ENCODE measurements at regions not wholly inside any gene's neighbourhood (a gene's known extent, or its start where the extent isn't known, plus 50 kb on each side); places are given as distances from the start of the nearest gene placed in this dataset.
"Not testable (repeated sequence)": the region's sequence is repeated elsewhere in the genome, so short reads cannot be mapped to it uniquely, and the experiment has no call there.

DNA sequence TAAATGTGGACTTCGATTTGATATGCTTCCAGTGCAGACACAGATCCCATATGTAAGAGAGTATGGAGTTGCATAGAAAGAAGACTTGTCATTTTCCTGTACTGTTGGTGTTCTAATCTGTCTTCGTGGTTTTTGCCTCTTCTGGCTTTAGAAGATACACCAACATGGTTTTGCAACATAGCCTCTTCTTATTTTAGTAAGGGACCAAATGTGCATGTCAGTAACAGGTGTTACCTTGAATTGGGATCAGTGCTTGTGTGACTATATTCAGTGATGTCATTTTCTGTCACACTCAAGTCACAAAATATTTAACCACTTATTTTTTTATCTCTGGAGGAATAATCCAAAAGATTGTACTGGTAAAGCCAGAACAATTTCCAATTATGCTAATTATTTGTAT, 140.4 kb downstream of the SNRPN start:
- no peak for DNase-seq (ENCODE audit: low read depth)
- TF ChIP-seq, protein P1, sequence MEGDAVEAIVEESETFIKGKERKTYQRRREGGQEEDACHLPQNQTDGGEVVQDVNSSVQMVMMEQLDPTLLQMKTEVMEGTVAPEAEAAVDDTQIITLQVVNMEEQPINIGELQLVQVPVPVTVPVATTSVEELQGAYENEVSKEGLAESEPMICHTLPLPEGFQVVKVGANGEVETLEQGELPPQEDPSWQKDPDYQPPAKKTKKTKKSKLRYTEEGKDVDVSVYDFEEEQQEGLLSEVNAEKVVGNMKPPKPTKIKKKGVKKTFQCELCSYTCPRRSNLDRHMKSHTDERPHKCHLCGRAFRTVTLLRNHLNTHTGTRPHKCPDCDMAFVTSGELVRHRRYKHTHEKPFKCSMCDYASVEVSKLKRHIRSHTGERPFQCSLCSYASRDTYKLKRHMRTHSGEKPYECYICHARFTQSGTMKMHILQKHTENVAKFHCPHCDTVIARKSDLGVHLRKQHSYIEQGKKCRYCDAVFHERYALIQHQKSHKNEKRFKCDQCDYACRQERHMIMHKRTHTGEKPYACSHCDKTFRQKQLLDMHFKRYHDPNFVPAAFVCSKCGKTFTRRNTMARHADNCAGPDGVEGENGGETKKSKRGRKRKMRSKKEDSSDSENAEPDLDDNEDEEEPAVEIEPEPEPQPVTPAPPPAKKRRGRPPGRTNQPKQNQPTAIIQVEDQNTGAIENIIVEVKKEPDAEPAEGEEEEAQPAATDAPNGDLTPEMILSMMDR (IDR thresholded peaks at IDR 0.05; ENCODE audit: control insufficient read depth, insufficient read depth, low read depth, low read length, missing control alignments), result no peak

GRCh38 chr15:25099966-25100365, 145.2 kb downstream of the SNRPN start:
- H3K4me3 ChIP-seq (ENCODE audit: control insufficient read depth, low read depth, low read length); DNase-seq (ENCODE audit: low read depth): not testable (repeated sequence)

More for the DNA sequence above, 140.4 kb downstream of the SNRPN start:
- no peak overlapping the region for H3K4me3 ChIP-seq (ENCODE audit: control insufficient read depth, low read depth, low read length)

DNA sequence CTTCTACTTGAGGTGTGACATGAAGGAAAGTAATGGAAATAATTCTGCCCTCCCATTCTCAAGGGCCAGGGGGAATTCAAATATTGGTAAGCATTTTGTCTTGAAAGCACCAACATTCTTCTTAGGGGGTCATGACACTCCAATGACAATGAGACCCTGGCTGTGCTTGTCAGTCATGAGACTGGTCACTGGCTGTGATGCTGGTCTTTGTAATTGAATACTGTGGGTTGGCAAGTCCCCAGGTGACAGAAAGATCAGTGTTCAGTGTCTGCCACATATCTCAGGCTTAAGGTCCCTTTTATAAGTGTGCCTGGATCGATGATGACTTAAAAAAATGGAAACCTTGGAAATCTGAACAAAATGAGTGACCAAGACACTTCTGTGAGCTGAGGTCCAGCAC, 151.4 kb downstream of the SNRPN start:
- TF ChIP-seq, protein P1 (IDR thresholded peaks at IDR 0.05; ENCODE audit: control insufficient read depth, insufficient read depth, low read depth, low read length, missing control alignments), result no peak
- H3K4me3 ChIP-seq (ENCODE audit: control insufficient read depth, low read depth, low read length), result no peak overlapping the region
- no peak for DNase-seq (ENCODE audit: low read depth)

- TF ChIP-seq, protein P1 (IDR thresholded peaks at IDR 0.05; ENCODE audit: control insufficient read depth, insufficient read depth, low read depth, low read length, missing control alignments), result no peak
- no peak overlapping the region for H3K4me3 ChIP-seq (ENCODE audit: control insufficient read depth, low read depth, low read length)
- DNase-seq (ENCODE audit: low read depth), result no peak
These were observed 179.0 kb downstream of the SNRPN start for GRCh38 chr15:25133804-25134203.

- TF ChIP-seq, protein P1 (IDR thresholded peaks at IDR 0.05; ENCODE audit: control insufficient read depth, insufficient read depth, low read depth, low read length, missing control alignments), result peak; percentile 6
- no peak for DNase-seq (ENCODE audit: low read depth)
- H3K4me3 ChIP-seq (ENCODE audit: control insufficient read depth, low read depth, low read length), result no peak overlapping the region
These were observed 179.8 kb downstream of the SNRPN start for GRCh38 chr15:25134546-25134945.

GRCh38 chr15:25136119-25136518, 181.3 kb downstream of the SNRPN start:
- H3K4me3 ChIP-seq (ENCODE audit: control insufficient read depth, low read depth, low read length), result no peak overlapping the region
- no peak for DNase-seq (ENCODE audit: low read depth)
- TF ChIP-seq, protein P1 (IDR thresholded peaks at IDR 0.05; ENCODE audit: control insufficient read depth, insufficient read depth, low read depth, low read length, missing control alignments), result peak; percentile 27

- no peak overlapping the region for H3K4me3 ChIP-seq (ENCODE audit: control insufficient read depth, low read depth, low read length)
- no peak for DNase-seq (ENCODE audit: low read depth)
- TF ChIP-seq, protein P1 (IDR thresholded peaks at IDR 0.05; ENCODE audit: control insufficient read depth, insufficient read depth, low read depth, low read length, missing control alignments), result no peak
These were observed 182.2 kb downstream of the SNRPN start for GRCh38 chr15:25137013-25137412.
